Right lobe of liver (tissue), 4 donors: ENCODE measurements at regions not wholly inside any gene's neighbourhood (a gene's known extent, or its start where the extent isn't known, plus 50 kb on each side); places are given as distances from the start of the nearest gene placed in this dataset.

ENCODE experiments used
- CTCF ChIP-seq, 4 donors: fragments of 200-600 bp in 3 of 4; fragments of 450-650 bp in 1 of 4; IDR thresholded peaks; one replicate each; pipeline versions ENCODE4 v1.5.1 to v1.8.0; 2016 to 2022; ENCODE audit warnings: antibody characterized with exemption in 4 of 4, mild to moderate bottlenecking in 2 of 4
- POLR2A ChIP-seq: fragments of 450-650 bp; IDR thresholded peaks from one replicate; pipeline ENCODE4 v1.6.1; 2017; ENCODE audit warnings: antibody characterized with exemption, mild to moderate bottlenecking
- donor health status: DM: no; HTN: no; CAD: no.
- donor health status: DM: no; HTN: no; CAD: no.
- donor health status: DM: no; HTN: yes; CAD: no.

DNA sequence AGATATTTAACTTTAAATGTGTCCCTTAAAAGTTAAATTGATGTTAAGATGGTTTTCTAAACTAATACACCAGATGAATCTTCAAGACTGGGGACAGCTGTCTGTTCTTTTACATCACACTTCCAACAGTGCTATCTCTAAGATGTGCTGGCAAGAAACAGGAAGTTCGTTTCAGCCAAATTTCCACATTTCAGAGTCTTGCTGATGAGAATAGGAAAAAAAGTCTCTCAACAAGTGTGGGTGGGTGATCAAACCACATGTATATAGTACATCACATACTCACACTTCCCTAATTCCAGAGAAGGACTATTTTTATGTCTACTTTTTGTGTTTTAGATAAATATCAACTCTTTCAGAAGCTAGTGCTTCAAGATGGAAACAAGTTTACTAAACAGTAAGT lies 1712.8 kb upstream of the TMEFF2 start:
- TF ChIP-seq CTCF (IDR thresholded peaks at IDR 0.05) (no peak), POLR2A (no peak)
